RPMI8226 (cell line): ENCODE measurements at regions not wholly inside any gene's neighbourhood (a gene's known extent, or its start where the extent isn't known, plus 50 kb on each side); places are given as distances from the start of the nearest gene placed in this dataset.

ENCODE experiments used
- DNase-seq: peaks from one replicate; pipeline ENCODE4 v3.0.0-alpha.2; 2015

- DNase-seq: no peak
These were observed 243.2 kb upstream of the F9 start for GRCh38 chrX:139287155-139287924.

- DNase-seq: no peak
These were observed 244.2 kb upstream of the F9 start for GRCh38 chrX:139286342-139286741.

GRCh38 chrX:139267851-139268250 is 262.7 kb upstream of the F9 start:
- no peak for DNase-seq

- DNase-seq: no peak
These were observed 284.2 kb upstream of the F9 start for GRCh38 chrX:139246295-139246694.

GRCh38 chrX:139237141-139237540 is 293.4 kb upstream of the F9 start:
- no peak for DNase-seq

GRCh38 chrX:139234898-139235297 is 295.6 kb upstream of the F9 start:
- DNase-seq: no peak

GRCh38 chrX:139224953-139225665 is 305.4 kb upstream of the F9 start:
- no peak for DNase-seq

- DNase-seq: no peak
These were observed 307.9 kb upstream of the F9 start for GRCh38 chrX:139222511-139223200.

- DNase-seq: no peak
These were observed 317.3 kb upstream of the F9 start for GRCh38 chrX:139213241-139213709.

- DNase-seq: no peak
These were observed 318.9 kb upstream of the F9 start for GRCh38 chrX:139211568-139212182.

GRCh38 chrX:139209342-139209741 is 321.2 kb upstream of the F9 start:
- no peak for DNase-seq

- no peak for DNase-seq
These were observed 322.9 kb upstream of the F9 start for GRCh38 chrX:139207655-139208054.

- no peak for DNase-seq
These were observed 323.6 kb upstream of the F9 start for GRCh38 chrX:139206914-139207313.

- peak; percentile 85 for DNase-seq
These were observed 325.5 kb upstream of the F9 start for GRCh38 chrX:139204898-139205667.

- DNase-seq: no peak
These were observed 326.0 kb upstream of the F9 start for GRCh38 chrX:139204571-139204897.

GRCh38 chrX:139203651-139204570 is 326.6 kb upstream of the F9 start:
- peak; percentile 59 for DNase-seq

GRCh38 chrX:139202742-139203420 is 327.7 kb upstream of the F9 start:
- no peak for DNase-seq

GRCh38 chrX:139201924-139202323 is 328.6 kb upstream of the F9 start:
- DNase-seq: no peak

- DNase-seq: no peak
These were observed 329.7 kb upstream of the F9 start for GRCh38 chrX:139200793-139201192.

GRCh38 chrX:139200346-139200745 is 330.2 kb upstream of the F9 start:
- DNase-seq: no peak

- no peak for DNase-seq
These were observed 330.6 kb upstream of the F9 start for GRCh38 chrX:139199933-139200332.
